ENCODE measurements at regions not wholly inside any gene's neighbourhood (a gene's known extent, or its start where the extent isn't known, plus 50 kb on each side); places are given as distances from the start of the nearest gene placed in this dataset.

GRCh38 chr11:28466506-28466905, 358.3 kb downstream of the METTL15 start:
- TF ChIP-seq, protein P1, sequence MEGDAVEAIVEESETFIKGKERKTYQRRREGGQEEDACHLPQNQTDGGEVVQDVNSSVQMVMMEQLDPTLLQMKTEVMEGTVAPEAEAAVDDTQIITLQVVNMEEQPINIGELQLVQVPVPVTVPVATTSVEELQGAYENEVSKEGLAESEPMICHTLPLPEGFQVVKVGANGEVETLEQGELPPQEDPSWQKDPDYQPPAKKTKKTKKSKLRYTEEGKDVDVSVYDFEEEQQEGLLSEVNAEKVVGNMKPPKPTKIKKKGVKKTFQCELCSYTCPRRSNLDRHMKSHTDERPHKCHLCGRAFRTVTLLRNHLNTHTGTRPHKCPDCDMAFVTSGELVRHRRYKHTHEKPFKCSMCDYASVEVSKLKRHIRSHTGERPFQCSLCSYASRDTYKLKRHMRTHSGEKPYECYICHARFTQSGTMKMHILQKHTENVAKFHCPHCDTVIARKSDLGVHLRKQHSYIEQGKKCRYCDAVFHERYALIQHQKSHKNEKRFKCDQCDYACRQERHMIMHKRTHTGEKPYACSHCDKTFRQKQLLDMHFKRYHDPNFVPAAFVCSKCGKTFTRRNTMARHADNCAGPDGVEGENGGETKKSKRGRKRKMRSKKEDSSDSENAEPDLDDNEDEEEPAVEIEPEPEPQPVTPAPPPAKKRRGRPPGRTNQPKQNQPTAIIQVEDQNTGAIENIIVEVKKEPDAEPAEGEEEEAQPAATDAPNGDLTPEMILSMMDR (IDR thresholded peaks at IDR 0.05) = no peak
- TF ChIP-seq POLR2A (IDR thresholded peaks at IDR 0.05) = no peak
